NCI-H1092 treated with DMSO at 0.1 percent for 48 hours (cell line): ENCODE measurements at regions not wholly inside any gene's neighbourhood (a gene's known extent, or its start where the extent isn't known, plus 50 kb on each side); places are given as distances from the start of the nearest gene placed in this dataset.

Source experiments
- DNase-seq: peaks from one replicate; lab custom pipeline; 2025; lab: John Stamatoyannopoulos, UW

- DNase-seq = no peak
Measured at GRCh38 chr9:115733318-115734110, 420.1 kb upstream of the PAPPA start.

GRCh38 chr9:115739096-115739875 lies 414.3 kb upstream of the PAPPA start:
- DNase-seq = no peak

GRCh38 chr9:115740986-115741385 lies 412.6 kb upstream of the PAPPA start:
- no peak for DNase-seq

GRCh38 chr9:115743709-115744605 lies 409.6 kb upstream of the PAPPA start:
- DNase-seq = no peak

GRCh38 chr9:115746496-115746895 lies 407.1 kb upstream of the PAPPA start:
- DNase-seq = no peak

DNA sequence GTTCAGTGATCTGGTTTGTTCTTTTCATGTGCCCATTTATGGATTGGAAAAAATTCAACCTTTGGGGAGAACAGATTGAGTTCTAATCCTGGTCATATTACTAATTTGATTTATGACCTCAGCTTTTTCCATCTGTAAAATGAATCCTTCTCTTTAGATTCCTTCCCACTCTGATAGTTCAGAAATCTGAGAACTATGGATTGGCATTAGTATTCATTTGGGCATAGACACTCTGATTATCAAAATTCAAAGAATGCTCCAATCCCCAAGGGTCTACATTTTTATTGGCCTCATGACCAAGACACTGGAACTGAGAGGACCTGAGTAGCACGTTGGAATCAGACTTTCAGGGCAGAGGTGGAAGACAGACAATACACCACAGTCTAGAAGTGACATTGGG lies 405.9 kb upstream of the PAPPA start:
- DNase-seq = no peak

- DNase-seq = no peak
Measured at GRCh38 chr9:115756736-115757135, 396.9 kb upstream of the PAPPA start.

DNA sequence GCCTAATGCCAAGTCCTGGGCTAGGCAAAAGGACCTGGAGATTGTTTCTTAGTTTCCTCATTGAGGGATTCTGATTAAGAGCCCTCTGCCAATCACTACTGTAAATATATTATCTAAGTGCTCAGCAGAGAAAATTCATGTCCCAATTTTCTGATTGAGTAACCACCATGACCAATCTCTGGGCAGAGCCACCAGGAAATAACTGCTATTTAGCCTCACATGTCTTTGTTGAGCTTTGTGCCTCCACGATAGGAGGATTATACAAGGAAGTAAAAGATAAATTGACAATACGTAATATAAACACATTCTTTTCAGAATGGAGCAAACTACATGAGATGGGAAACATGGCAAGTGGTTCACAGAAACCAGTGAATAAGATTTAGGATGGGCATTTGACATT lies 396.1 kb upstream of the PAPPA start:
- DNase-seq = no peak

GRCh38 chr9:115758441-115758840 lies 395.1 kb upstream of the PAPPA start:
- DNase-seq = no peak

- no peak for DNase-seq
Measured at GRCh38 chr9:115759426-115759825, 394.2 kb upstream of the PAPPA start.

DNA sequence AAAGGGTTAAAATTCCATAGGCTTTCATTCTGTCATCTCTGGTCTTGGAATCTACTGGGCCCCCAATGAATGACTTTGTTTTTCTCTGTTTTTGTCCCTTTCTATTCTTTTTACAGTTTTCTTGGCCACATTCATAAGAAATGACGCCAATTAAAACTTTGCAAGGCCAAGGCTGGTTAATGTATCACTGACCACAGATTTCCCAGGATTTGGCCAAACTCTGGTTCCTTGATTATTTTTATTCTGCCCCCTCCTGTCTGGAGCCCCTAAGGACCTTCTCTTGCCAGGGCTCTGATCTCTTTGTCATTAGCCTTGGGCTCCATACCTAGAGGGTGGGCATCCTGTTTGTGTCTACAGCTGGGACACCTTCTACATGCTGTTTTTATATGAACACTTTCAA lies 388.9 kb upstream of the PAPPA start:
- DNase-seq = no peak

DNA sequence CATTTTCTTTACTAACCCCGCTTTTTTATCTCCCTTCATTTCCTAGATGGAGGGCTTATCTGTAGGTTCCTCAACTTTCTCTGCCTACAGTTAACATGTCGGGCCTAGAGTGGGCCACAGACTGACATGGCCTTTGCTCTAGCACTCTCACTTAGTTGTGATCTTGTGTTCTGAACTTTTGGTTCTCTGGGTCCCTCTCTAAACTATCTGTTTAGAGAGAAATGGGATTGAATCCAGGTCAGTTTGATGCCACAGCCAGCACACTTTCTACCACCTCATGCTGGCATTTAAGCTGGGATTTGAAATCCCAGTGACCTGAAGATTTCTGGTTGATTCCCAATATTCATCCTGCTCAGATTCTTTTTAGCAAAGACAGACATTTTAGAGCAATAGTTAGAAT lies 388.5 kb upstream of the PAPPA start:
- DNase-seq = no peak

DNA sequence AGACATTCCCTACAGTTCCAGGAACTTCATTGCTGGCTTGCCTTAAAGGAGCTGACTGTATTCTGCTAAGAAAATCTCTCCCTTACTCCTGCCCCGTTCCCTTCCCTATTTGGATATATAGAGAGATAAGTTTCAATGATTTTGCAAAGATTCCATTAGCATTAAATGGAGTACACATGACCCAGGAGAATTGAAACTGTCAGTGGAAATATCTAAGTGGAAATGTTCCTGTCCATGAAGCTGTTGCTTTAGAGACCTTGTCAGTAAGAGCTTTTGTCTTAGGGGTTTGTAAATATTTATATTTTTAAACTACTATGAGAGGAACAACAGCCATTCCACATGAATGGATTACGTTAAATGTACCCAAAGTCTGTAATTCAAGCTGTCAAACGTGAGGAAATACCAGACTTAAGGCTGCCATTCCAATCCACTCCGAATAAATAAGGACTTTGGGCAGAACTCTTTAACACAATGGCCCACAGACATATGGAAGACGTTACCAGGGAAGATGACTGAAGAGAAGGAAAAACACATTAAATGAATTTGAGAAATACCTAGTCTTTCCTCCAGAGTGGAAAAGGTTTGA lies 387.1 kb upstream of the PAPPA start:
- no peak for DNase-seq

- no peak for DNase-seq
Measured at GRCh38 chr9:115770521-115770920, 383.1 kb upstream of the PAPPA start.

GRCh38 chr9:115775659-115776058 lies 377.9 kb upstream of the PAPPA start:
- DNase-seq = no peak

DNA sequence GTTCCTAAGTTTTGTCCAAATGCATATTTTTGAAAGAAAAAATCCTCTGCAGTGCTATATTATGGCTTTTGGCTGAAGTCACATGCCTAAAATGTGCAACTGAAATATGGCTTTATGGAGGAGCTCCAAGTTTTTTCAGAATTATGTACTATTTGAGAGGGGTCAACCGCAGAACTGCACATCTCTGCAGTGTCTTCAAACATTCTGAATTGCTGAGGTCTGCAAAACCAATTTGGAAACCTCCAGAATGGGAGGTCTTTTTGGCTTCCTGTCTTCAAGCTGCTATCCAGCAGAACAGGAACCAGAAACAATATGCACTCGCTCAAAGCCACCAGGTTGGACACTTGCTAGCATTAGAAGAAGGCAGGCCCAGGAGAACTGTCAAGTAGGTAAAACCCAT lies 376.0 kb upstream of the PAPPA start:
- DNase-seq = no peak

- no peak for DNase-seq
Measured at GRCh38 chr9:115781070-115781736, 372.4 kb upstream of the PAPPA start.

DNA sequence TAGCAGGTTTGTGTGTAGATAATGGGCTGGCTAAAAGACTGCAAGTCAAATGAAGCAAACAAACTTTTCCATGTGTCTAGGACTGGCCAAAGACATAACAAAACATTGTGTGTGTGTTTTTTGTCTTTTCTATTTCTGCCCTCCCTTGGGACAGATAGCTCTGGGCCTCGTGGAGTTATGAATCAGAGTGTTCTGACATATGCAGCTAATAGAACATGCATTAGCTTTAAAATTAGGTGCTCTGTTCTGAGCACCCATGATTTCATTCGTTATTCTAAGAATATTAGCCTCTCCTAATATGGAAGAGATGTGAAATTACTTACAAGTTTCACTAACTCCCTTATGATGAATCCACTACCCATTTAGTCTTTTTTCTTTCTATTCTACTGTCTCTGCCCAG lies 367.3 kb upstream of the PAPPA start:
- no peak for DNase-seq

DNA sequence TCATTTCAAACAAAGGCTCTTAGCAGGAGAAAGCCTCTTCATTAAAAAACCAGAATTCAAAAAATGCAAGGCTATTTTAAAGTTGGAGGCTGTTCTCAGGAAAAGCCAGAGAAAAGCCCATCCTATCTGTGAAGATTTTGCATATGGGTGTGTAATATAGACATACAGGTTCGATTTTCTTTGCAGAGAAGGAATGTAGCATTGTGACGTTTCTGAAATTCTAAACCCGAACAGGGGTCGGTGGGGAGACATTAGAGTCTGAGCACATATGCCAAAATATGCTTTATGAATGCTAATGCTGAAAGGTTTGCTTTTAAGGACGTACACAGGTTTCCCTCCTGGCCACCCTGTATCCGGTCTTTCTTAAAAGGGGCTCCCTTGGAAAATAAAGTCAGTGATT lies 363.1 kb upstream of the PAPPA start:
- DNase-seq = no peak

DNA sequence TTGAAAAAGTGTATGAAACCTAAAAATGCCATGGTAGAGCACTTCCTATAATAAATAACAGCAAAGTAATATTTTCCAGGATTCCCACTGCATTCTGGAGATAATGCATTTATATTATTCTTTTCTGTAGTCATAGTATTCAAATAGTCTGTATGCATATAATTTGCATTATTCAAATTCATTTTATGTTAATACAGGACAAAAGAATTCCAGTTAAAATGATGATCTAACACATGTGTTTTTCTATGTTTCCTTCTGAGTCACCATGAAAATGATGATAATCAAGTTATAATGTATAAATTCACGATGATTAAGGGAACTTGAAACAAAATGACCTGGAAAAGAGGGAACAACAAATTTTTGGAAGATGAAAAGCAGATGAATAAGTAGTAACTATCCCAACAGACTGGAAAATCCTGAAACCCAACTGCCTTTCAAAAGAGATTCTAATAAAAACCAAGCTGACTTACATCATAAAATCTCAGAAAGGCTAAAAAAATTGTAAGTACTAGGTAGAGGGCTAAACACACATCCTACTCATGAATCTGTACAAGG lies 358.6 kb upstream of the PAPPA start:
- DNase-seq = no peak

- no peak for DNase-seq
Measured at GRCh38 chr9:115799734-115800133, 353.9 kb upstream of the PAPPA start.
